ENCODE measurements at regions not wholly inside any gene's neighbourhood (a gene's known extent, or its start where the extent isn't known, plus 50 kb on each side); places are given as distances from the start of the nearest gene placed in this dataset.
"Not testable (repeated sequence)": the region's sequence is repeated elsewhere in the genome, so short reads cannot be mapped to it uniquely, and the experiment has no call there.

DNA sequence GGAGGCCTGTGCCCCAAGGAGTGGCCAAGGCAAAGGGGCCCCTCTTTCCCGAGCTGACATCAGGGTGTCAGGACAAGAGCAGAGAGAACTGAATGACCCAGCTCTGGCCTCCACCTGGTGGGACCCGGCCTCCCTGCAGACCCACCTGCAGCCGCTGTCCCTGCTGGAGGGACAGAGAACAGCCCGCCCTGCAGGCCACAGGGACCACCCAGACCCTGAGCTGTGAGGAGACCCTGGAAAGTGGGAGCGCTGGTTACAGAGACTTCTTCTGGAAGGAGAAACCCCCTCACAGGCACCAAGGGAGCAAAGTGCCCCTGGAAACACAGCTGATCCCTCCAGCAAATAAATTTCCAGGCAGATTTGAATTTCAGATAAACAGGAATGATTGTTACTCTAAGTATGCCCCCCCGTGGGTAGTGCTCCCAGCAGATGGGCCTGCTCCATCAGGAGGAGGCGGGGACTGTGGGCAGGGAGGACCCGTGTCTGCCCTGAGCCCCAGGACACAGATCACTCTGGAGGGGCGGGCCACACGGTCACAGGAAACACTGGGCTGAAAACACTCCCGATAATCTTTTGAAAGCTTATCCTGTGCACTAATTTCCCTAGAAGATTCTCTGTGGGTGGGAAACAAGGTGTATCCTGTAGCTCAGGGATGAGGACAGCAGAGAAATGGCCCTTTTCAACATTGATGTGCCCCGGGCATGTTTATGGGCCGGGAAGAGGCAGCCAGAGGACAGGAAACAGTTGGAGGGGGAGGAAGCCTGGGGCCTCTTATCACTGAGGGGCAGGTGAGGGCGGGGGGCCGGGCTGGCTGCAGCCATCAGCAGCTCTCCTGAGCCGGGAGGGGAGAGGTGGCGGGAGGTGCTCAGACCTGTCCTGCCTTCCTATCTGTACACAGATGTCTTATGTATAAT, 276.0 kb downstream of the ADGRD1 start:
- peak; percentile 58 for DNase-seq

DNA sequence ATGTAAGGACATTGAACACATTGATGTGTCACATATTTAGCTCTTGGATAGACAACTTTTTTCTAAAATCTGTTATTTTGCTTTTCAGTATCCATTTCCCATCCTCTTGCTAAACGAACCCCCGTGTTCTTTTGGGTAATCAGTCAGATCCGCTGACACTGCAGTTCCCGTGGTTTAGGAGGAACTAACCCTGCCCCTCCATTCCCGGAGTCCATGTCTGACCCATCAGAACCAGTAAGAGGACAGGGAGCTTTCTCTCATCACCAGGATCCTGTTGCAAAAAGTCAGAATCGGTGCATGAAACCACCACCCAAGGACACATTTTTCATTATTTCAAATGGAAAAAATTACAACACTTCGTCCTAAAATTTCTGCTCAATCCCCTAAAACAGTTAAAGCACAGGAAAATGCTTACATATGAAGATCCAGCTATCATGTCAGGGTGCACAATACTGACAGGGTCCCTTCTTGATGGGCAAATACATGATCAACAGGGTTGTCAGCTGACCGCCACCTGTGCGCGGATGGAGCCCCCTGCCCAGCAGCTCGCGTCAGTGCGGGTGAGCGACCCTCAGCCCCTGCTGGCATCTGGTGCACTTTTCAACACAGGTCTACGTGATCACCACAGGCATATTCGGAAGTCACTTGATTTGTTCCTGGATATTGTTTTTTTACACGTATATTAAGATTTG, 276.8 kb downstream of the ADGRD1 start:
- no peak for DNase-seq

DNA sequence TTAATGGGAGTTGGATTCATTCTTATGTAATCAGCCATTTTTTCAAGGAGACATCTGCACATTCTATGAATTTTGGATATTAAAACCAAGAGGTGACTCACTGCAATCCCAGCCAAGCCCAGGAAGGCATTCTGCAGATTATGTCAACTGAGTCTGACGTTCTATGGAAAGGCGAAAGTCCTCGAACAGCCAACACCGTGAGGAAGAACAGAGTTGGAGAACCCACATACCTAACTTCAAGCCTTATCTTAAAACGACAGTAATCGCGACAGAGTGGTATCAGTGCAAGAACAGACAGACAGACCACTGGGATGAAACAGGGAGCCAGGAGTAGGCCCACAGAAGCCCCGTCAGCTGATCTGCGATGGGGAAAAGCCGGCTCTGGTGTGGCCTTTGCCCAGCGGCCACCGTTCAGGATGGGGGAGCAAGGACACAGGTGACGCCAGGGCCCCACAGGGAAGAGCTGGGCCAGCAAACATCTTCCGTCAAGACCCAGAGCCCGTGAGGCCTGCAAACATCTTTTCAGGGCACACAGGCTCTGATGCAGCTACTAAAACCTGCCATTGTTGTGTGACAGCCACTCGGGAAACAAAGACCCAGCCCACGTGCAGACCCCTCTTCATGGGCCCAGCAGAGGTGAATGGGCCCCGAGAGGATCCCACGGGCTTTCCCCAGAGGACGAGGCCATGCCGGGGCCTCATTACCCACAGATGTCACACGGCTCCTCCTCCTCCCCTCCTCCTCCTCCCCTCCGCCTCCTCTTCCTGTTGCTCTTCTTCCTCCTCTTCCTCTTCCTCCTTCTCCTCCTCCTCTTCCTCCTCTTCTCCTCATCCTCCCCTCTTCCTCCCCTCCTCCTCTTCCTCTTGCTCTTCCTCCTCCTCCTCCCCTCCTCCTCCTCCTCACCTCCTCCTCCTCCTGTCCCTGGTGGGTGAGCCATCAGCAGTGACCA, 277.6 kb downstream of the ADGRD1 start:
- no peak for DNase-seq

GRCh38 chr12:131232036-131232435, 278.3 kb downstream of the ADGRD1 start:
- no peak for DNase-seq

- DNase-seq = not testable (repeated sequence)
These were observed 279.2 kb downstream of the ADGRD1 start for GRCh38 chr12:131232872-131233271.

DNA sequence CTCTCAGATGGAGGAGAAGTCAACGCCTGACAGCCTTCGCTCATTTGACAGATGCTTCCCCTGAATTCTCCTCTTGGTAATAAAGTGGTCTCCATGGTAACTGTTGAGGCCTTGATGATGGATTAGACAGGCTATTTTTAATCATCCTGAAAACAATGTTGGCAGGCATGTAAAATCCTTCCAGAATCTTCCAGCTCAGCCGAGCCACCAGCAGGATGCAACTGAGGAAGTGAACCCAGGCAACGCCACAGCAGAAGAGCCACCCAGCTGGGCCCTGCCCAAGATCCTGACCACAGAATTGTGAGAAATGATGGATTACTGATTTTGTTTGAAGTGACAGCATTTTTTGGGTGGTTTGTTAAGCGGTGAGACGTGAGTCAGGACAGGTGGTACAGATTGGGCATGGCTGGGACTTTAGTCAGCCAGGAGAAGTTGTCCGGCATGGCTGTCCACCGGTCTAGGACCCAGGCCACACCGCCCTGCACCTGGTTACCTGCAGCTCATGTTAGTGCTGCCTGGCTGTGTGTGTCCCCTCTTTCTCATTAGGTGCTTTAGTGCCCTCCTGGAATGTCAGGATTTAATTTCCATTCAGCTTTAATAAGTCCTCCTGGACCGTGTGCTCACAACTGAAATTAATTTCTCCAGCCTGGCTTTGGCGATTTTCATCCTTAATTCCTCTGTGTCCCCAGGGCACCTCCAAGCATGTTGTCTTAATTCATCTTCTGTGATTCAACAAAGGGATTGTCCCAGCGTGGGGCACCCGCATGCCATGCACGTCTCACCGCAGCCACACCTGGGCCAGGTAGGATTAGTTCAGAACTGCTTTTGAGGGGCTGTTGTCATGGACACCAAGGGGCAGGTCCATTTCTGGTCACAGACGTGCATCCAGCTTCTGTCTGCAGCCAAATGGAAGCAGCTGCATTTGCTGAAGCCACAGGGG, 280.4 kb downstream of the ADGRD1 start:
- not testable (repeated sequence) for DNase-seq

GRCh38 chr12:131234841-131235271, 281.1 kb downstream of the ADGRD1 start:
- not testable (repeated sequence) for DNase-seq

GRCh38 chr12:131235871-131236271, 282.2 kb downstream of the ADGRD1 start:
- DNase-seq = no peak

DNA sequence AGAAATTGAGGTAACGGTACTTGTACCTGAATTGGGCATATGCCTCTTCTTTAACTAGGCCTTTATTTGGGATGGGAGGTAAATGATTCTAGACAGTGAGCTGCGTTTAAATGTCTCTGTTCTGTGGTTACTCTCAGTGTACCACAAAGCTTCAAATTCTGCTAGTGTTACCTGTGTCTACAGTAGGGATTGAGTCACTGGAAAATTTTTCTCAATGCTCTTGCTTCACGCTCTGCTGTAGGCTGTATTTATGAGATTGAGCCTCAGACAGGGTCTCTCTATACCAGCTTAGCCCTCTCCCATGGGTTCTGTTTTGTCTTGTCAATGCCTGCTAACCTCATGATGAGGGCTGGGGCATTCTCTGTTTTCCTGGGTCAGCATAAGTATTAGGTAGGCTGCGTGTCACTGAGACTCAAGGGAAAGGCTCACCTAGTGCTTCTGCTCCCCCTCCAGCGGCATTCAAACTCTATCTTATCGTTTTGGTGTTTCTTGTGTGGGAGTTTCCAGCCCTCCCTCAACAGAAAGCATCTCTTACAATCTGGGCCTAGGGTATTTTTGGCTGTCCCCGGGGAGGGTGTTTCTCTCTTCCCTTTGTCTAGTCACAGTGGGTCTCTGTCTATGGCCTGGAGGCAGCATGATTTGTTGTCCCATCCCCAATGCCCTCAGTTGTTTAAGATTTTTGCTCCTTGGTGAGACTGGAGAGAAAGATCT, 285.8 kb downstream of the ADGRD1 start:
- no peak for DNase-seq

- DNase-seq = no peak
These were observed 287.8 kb downstream of the ADGRD1 start for GRCh38 chr12:131241517-131241916.

GRCh38 chr12:131242741-131243496, 289.2 kb downstream of the ADGRD1 start:
- DNase-seq = no peak

DNA sequence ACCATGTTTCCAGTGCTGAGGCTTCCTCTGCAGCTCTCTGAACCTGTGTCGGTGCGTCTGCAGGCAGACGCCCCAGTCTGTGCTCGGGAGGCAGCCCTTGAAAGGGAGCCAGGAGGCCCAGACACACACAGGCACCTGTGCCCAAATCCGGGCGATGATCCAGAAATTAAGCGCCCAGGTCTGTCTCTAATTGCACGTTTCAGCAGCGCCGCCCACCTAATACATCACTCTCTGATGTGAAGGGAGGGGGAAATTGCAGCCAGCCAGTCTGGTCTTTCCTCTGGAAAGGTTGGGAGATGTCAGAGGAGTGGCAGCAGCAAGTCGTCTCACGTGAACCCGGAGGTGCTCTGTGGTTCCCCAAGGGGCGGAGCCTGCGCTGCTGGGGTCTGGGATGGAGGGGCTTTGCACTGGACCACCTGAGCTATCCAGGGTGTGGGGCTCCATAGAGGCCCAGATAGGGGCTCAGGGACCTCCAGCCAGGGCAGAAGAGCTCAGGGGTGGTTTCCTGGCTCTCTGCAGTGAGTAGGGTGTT, 290.5 kb downstream of the ADGRD1 start:
- DNase-seq = not testable (repeated sequence)

- DNase-seq = not testable (repeated sequence)
These were observed 291.5 kb downstream of the ADGRD1 start for GRCh38 chr12:131245161-131245560.

DNA sequence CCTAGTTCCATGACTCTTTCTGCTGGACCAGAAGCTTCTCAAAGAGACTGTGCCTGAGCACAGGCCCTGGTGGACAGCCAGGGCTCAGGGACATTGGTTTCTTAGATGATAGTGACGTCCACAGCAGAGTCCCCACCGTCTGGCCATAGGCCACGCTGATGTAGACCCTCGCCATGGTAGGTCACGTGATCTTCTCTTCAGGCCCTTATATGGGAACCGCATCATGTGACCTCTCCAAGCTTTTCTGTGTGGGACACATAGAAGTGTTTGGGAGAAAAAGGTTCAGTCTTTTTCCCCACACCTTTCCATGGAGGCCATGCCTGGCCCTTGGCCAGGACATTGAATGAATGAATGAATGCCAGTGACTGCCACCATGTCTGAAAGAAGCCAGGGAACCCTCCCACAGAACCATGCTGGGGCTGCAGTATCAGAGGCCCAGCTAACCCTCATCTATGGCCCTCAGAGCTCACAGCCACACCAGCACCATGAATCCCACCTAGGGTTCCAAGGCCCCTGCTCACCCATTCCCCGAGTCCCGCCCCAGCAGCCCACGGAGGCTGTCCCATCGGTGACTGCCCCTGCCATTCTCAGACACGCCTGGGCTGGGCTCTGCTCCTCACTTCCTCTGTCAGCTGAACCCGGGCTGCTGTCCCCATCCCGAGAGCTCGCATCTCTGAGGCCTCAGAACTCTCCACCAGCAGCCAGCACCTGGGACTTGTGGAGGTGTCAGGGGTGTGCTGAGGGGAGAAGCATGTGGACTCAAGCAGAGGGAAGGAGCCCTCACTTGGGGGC, 292.1 kb downstream of the ADGRD1 start:
- no peak for DNase-seq

DNA sequence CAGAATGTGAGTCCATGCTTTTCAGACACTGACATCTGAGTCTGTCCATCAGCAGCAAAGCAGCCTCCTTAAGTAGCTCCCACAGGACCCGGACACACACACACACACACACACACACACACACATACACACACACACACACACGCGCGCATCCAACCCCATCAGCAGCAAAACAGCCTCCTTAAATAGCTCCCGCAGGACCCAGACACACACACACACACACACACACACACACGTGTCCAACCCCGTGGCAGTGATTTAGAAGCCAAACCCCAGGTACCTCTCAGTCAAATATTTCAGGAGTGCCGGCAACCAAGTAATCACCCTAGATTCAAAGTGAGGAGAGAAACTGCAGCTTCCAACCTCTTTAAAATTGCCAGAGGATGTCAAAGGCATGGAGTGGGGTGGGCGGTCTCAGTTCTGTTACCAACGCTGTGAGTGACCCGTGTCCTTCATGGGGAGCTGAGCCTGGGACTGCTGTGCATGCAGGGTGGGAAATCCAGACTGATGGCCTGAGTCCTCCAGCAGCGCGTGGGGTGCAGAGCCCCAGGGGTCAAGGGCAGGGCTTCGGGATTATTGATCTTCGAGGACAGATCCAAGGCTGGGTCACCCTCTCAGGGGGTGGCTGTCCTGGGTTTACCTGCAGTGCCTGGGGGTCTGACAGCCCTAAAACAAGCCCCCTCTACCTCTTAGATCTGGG, 293.5 kb downstream of the ADGRD1 start:
- DNase-seq = not testable (repeated sequence)

- DNase-seq = not testable (repeated sequence)
These were observed 294.2 kb downstream of the ADGRD1 start for GRCh38 chr12:131247875-131248274.

- no peak for DNase-seq
These were observed 295.7 kb downstream of the ADGRD1 start for GRCh38 chr12:131249246-131250027.

Data from right kidney (tissue), 1 donor.